Activated naive CD4-positive, alpha-beta T cell (primary cell): ENCODE measurements at regions not wholly inside any gene's neighbourhood (a gene's known extent, or its start where the extent isn't known, plus 50 kb on each side); places are given as distances from the start of the nearest gene placed in this dataset.
"Not testable (repeated sequence)": the region's sequence is repeated elsewhere in the genome, so short reads cannot be mapped to it uniquely, and the experiment has no call there.

Experiments used
- DNase-seq, 4 experiments: peaks; one replicate each; lab custom pipeline; 2025; lab: John Stamatoyannopoulos, UW

GRCh38 chr2:122322815-122323214, 567.4 kb downstream of the TSN start:
- DNase-seq = no peak

DNA sequence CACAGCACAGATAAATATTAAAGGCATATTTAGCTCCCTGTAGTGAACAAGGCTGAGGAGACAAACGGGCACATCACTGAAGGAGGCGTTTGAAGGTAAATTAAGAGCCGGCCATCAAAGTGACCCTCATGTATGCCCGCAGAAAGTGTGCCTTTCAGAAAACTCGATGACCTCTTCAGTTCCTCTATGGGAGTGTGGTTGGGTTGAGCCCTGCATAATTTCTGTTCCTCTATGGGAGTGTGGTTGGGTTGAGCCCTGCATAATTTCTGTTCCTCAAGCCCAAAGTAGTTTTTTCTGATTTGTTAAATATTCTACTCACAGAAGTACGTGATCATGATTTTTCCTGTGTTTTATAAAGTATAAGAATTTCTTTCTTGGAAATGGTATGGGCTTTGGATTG, 568.5 kb downstream of the TSN start:
- no peak for DNase-seq

- DNase-seq = no peak
Observed at GRCh38 chr2:122326471-122326870, 571.0 kb downstream of the TSN start.

GRCh38 chr2:122328816-122329215, 573.4 kb downstream of the TSN start:
- no peak for DNase-seq

DNA sequence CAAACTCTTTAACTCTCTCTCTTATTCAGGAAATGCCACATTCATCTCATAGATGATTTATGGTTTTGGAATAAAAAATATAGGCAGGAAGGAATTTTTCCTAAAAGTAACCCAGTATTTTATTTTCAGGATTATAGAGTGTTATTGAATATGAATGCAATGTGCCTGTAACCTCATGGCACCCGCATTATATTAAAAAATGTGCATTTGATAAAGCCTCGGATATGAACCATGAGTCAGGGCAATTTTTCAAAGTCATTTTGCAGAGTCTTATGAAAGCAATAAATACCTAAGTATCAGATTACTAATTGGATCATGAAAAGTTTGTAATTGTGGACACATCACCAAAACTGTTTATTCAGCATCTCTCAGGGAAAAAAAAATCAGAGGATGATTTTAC, 573.8 kb downstream of the TSN start:
- DNase-seq = no peak

DNA sequence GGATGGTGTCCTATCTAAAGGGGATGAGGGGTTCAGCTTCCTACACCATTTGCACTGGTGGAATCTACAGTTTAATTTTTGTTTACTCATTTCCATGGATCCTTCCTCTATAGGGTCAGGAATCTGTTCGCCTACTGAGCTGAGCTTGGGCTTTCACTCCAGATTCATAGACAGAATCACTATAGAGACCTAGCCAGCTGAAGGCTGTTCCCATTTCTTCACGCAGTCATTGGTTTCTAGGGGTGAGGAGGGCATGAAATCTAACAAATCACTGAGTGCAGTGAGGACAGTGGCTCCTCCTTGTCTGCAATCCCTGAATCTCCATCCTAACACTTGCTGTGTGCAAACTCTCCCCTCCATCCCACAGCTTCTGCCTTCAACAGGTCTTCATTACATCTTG, 578.5 kb downstream of the TSN start:
- no peak for DNase-seq

GRCh38 chr2:122338000-122338399, 582.5 kb downstream of the TSN start:
- DNase-seq = no peak

DNA sequence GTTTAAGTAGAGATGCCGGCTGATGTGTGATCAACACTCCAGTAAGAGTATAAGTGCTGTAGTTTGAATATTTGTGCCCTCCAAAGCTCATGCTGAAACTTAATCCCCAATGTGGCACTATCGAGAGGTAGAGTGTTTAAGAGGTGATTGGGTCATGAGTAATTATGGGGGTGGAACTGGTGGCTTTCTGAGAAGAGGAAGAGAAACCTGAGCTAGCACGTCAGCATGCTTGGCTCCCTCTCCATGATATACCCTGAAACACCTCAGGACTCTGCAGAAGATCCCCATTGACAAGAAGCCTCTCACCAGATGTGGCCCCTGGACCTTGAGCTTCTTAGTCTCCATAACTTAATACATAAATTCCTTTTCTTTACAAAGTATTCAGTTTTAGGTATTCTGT, 584.8 kb downstream of the TSN start:
- DNase-seq = no peak

DNA sequence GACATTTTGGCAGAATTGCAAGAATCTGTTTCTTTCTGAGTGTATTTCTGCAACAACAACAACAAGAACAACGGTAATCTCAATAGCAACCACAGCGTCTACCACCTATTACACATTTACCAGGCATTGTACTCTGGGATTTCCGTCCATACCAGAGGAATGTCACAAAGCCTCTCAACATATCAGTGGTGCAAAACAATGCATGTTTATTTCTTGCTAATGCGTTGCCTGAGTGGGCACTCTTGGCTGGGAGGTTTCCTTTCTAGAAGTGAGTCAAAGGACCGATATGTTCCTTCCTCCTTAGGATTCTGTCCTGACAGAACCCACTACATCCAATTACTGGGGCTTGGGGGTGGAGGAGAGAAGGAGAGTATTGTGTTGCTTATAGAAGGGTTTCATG, 585.6 kb downstream of the TSN start:
- DNase-seq = no peak

- not testable (repeated sequence) for DNase-seq
Observed at GRCh38 chr2:122352151-122352550, 596.7 kb downstream of the TSN start.

GRCh38 chr2:122357998-122358397, 602.5 kb downstream of the TSN start:
- no peak for DNase-seq

- DNase-seq = no peak
Observed at GRCh38 chr2:122358729-122359128, 603.3 kb downstream of the TSN start.

- no peak for DNase-seq
Observed at GRCh38 chr2:122363885-122364284, 608.4 kb downstream of the TSN start.

- DNase-seq = no peak
Observed at GRCh38 chr2:122366427-122366826, 611.0 kb downstream of the TSN start.

DNA sequence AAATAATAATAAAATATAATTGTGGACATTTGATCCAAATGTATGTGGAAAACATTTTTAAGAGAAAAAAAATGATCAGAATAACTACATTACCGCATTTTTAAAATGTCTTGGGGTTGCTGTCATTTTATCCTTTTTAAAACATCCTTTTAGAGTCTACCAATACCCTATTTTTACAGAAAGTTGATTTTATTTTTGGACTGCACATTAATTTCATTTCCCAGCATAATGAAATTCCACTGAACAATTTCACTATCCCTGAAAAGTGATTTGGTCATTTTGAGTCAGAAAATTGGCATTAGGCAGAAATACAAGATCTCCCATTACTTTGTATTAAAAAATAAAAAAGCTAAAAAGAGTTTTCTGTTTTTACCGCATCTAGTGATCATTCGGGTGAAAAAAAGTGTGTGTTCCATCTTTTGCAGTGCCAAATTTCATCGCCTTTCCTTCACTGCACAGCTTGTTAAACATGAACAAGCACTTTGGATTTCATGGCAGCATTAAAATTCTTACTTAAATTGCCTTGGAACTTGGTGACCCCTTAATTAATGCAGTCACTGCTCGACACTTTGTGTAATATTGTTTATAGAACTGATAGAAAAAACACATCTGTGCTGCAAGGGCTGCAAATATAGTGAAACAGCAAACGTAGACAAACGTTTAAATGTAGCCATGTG, 611.7 kb downstream of the TSN start:
- no peak for DNase-seq

GRCh38 chr2:122367646-122368010, 612.2 kb downstream of the TSN start:
- DNase-seq = no peak

DNA sequence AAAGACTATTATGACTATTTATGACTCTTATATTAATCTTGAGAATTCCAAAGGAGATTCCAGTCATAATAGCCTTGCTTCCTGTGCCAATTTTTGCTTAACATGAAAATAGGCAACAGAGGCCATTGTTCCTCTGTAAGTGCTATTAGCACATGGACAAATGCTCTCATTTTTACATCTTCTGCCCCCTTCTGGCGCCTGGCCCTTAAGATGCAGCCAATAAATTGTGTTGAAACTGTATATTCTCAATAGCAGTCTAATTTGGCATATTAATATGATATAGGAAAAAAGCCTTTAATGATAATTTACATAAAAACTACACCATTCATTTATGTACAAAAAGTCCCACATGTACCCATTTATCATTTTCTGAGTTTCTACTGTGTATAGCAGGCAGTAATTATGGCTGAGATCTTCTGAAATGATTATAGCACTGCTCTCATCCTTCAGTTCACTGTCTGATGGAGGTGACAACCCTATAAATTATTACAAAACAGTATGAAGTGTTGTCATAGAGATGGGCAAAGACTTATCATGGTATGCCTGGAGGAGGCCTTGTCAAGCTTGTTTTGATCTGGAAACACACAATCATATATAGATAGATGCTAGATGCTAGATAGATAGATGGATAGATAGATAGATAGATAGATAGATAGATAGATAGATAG, 613.3 kb downstream of the TSN start:
- no peak for DNase-seq

DNA sequence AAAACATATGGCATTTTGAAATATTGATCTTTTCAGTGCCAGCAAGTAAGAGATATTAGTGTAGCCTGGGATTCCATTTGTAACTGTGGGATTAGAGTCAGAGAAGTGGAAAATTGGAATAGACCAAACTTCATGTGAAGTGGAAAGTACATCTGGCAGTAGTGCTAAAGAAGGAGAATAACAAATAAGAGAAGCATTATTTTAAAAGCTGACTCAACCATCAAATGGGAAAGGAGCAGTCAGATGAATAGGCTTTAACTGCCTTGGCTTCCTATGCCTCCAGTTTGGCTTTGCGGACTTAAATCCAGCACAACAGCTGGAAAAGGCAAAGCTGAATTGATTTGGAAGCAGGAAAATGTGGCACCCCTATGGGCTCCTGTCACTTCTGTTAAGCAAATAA, 623.1 kb downstream of the TSN start:
- no peak for DNase-seq

DNA sequence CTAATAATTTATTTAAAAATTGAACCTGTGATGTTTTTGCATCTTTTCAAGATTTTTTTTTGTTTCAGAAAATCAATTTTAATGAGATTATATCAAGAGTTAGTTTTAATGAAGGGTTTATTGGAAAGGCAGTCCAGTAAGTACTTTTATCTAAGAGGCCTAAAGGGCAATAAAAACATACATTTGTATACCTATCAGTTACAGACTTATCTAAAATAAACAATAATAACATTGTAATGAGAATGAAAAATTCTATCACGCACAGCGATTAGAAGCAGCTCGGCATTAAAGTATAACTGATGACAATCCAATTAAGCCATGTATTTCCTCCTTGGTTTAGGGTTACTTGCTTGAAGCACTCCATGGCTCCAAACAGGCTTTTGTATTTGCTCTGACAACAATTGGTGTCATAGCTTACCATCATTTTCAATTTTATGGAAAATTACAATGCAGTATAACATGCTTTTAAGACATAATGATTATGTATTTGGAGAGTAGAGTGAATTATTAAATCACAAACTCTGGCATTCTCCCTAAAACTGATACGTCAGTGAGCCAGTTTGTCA, 629.4 kb downstream of the TSN start:
- no peak for DNase-seq

- DNase-seq = no peak
Observed at GRCh38 chr2:122388208-122388607, 632.8 kb downstream of the TSN start.

DNA sequence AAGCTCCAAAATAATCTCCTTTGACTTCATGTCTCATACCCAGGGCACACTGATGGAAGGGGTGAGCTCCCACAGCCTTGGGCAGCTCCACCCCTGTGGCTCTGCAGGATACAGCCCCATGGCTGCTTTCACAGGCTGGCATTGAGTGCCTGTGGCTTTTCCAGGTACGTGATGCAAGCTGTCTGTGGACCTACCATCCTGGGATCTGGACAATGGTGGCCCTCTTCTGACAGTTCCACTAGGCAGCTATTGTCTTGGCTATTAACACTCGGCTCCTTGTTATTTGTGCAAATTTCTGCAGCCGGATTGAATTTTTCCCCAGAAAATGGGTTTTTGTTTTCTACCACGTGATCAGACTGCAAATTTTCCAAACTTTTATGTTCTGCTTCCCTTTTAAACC, 634.2 kb downstream of the TSN start:
- DNase-seq = no peak

- DNase-seq = no peak
Observed at GRCh38 chr2:122390406-122390805, 635.0 kb downstream of the TSN start.

DNA sequence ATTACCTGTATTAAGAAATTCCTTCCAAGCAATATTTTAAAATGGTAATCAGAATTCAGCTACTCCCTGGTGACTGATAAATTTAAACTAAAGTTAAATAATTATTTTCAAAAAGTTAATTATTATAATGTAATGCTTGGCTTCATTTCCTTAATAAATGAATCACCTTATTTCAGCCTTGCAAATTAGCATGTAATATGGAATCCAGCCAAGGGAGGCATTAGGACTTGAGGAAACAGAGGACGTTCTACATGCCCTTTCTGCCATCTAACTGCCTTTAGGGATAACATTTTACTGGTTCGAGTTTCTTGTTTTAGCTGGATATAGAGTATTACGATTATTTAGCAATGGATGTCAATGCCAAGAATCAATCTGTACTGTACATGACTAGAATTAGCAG, 636.3 kb downstream of the TSN start:
- DNase-seq = no peak

GRCh38 chr2:122395687-122396086, 640.2 kb downstream of the TSN start:
- no peak for DNase-seq
